ENCODE measurements at regions not wholly inside any gene's neighbourhood (a gene's known extent, or its start where the extent isn't known, plus 50 kb on each side); places are given as distances from the start of the nearest gene placed in this dataset.
"Not testable (repeated sequence)": the region's sequence is repeated elsewhere in the genome, so short reads cannot be mapped to it uniquely, and the experiment has no call there.

- DNase-seq, result no peak
Observed at GRCh38 chr21:18970416-18970815, 566.8 kb upstream of the TMPRSS15 start.

GRCh38 chr21:18970941-18971340, 567.4 kb upstream of the TMPRSS15 start:
- DNase-seq, result no peak

- no peak for DNase-seq
Observed at GRCh38 chr21:18985584-18985983, 582.0 kb upstream of the TMPRSS15 start.

GRCh38 chr21:18986197-18986596, 582.6 kb upstream of the TMPRSS15 start:
- peak; percentile 5 for DNase-seq

GRCh38 chr21:18987520-18988026, 584.0 kb upstream of the TMPRSS15 start:
- no peak for DNase-seq

- DNase-seq, result no peak
Observed at GRCh38 chr21:18989953-18990495, 586.4 kb upstream of the TMPRSS15 start.

- no peak for DNase-seq
Observed at GRCh38 chr21:18991846-18992245, 588.3 kb upstream of the TMPRSS15 start.

GRCh38 chr21:19010251-19010650, 606.7 kb upstream of the TMPRSS15 start:
- no peak for DNase-seq

GRCh38 chr21:19010996-19011395, 607.4 kb upstream of the TMPRSS15 start:
- DNase-seq, result no peak

GRCh38 chr21:19011451-19011850, 607.9 kb upstream of the TMPRSS15 start:
- DNase-seq, result no peak

GRCh38 chr21:19013916-19014315, 610.3 kb upstream of the TMPRSS15 start:
- no peak for DNase-seq

GRCh38 chr21:19018529-19018928, 614.9 kb upstream of the TMPRSS15 start:
- DNase-seq, result no peak

GRCh38 chr21:19022978-19023377, 619.4 kb upstream of the TMPRSS15 start:
- DNase-seq, result no peak

GRCh38 chr21:19026911-19027310, 623.3 kb upstream of the TMPRSS15 start:
- DNase-seq, result no peak

- no peak for DNase-seq
Observed at GRCh38 chr21:19029816-19030215, 626.2 kb upstream of the TMPRSS15 start.

- DNase-seq, result no peak
Observed at GRCh38 chr21:19031953-19032352, 628.4 kb upstream of the TMPRSS15 start.

GRCh38 chr21:19034041-19034440, 630.5 kb upstream of the TMPRSS15 start:
- DNase-seq, result no peak

GRCh38 chr21:19034560-19034959, 631.0 kb upstream of the TMPRSS15 start:
- no peak for DNase-seq

- no peak for DNase-seq
Observed at GRCh38 chr21:19045876-19046275, 642.3 kb upstream of the TMPRSS15 start.

GRCh38 chr21:19048098-19048672, 644.6 kb upstream of the TMPRSS15 start:
- no peak for DNase-seq

GRCh38 chr21:19049567-19049966, 646.0 kb upstream of the TMPRSS15 start:
- no peak for DNase-seq

- no peak for DNase-seq
Observed at GRCh38 chr21:19065164-19065563, 661.6 kb upstream of the TMPRSS15 start.

GRCh38 chr21:19076031-19076430, 672.4 kb upstream of the TMPRSS15 start:
- DNase-seq, result no peak

GRCh38 chr21:19109694-19110093, 706.1 kb upstream of the TMPRSS15 start:
- DNase-seq, result no peak

- not testable (repeated sequence) for DNase-seq
Observed at GRCh38 chr21:19119259-19119658, 715.7 kb upstream of the TMPRSS15 start.
